Stimulated activated CD8-positive, alpha-beta memory T cell treated with anti-CD3 and anti-CD28 coated beads, Interleukin-15, amount 100 ng/mL, for 24 hours (primary cell): ENCODE measurements at regions not wholly inside any gene's neighbourhood (a gene's known extent, or its start where the extent isn't known, plus 50 kb on each side); places are given as distances from the start of the nearest gene placed in this dataset.

Source experiments
- DNase-seq: peaks from one replicate; pipeline ENCODE4 v3.0.0-alpha.2; 2020; ENCODE audit warnings: low read depth

GRCh38 chr15:69951256-69951897 lies 146.3 kb downstream of the TLE3 start:
- no peak for DNase-seq

GRCh38 chr15:69951898-69952555 lies 145.7 kb downstream of the TLE3 start:
- DNase-seq = no peak

GRCh38 chr15:69953051-69953450 lies 144.7 kb downstream of the TLE3 start:
- no peak for DNase-seq

- DNase-seq = no peak
Observed at GRCh38 chr15:69953816-69954215, 143.9 kb downstream of the TLE3 start.

- no peak for DNase-seq
Observed at GRCh38 chr15:69954666-69955065, 143.1 kb downstream of the TLE3 start.

- no peak for DNase-seq
Observed at GRCh38 chr15:69955240-69955894, 142.3 kb downstream of the TLE3 start.

GRCh38 chr15:69956417-69956816 lies 141.3 kb downstream of the TLE3 start:
- no peak for DNase-seq

- no peak for DNase-seq
Observed at GRCh38 chr15:69957175-69957574, 140.5 kb downstream of the TLE3 start.

- DNase-seq = no peak
Observed at GRCh38 chr15:69958496-69959084, 139.1 kb downstream of the TLE3 start.

- DNase-seq = no peak
Observed at GRCh38 chr15:69962561-69962960, 135.2 kb downstream of the TLE3 start.

GRCh38 chr15:69963385-69963784 lies 134.3 kb downstream of the TLE3 start:
- DNase-seq = no peak

GRCh38 chr15:69971771-69972170 lies 125.9 kb downstream of the TLE3 start:
- DNase-seq = no peak

- DNase-seq = no peak
Observed at GRCh38 chr15:69972436-69972835, 125.3 kb downstream of the TLE3 start.

GRCh38 chr15:69973102-69973714 lies 124.5 kb downstream of the TLE3 start:
- DNase-seq = no peak

- no peak for DNase-seq
Observed at GRCh38 chr15:69973880-69974279, 123.8 kb downstream of the TLE3 start.

- DNase-seq = no peak
Observed at GRCh38 chr15:69974321-69974720, 123.4 kb downstream of the TLE3 start.

- no peak for DNase-seq
Observed at GRCh38 chr15:69976366-69976994, 121.2 kb downstream of the TLE3 start.

GRCh38 chr15:69978603-69979002 lies 119.1 kb downstream of the TLE3 start:
- DNase-seq = no peak

GRCh38 chr15:69979262-69979661 lies 118.5 kb downstream of the TLE3 start:
- no peak for DNase-seq

- no peak for DNase-seq
Observed at GRCh38 chr15:69979783-69980182, 117.9 kb downstream of the TLE3 start.

GRCh38 chr15:69980341-69981059 lies 117.2 kb downstream of the TLE3 start:
- no peak for DNase-seq
